PC-3 (cell line): ENCODE measurements at regions not wholly inside any gene's neighbourhood (a gene's known extent, or its start where the extent isn't known, plus 50 kb on each side); places are given as distances from the start of the nearest gene placed in this dataset.

Experiments used
- EZH2 ChIP-seq: fragments of 300-600 bp; sonication (generic); IDR thresholded peaks from one replicate; pipeline ENCODE4 v1.6.1; 2017; ENCODE audit warnings: antibody characterized with exemption, mild to moderate bottlenecking, low read length; ENCODE audit not compliant: unreplicated experiment
- TF ChIP-seq, protein P1 (sequence below): fragments of 300-600 bp; sonication (generic); conservative IDR thresholded peaks from 2 replicates; pipeline ENCODE4 v1.5.1; 2017; ENCODE audit warnings: antibody characterized with exemption, low read depth, mild to moderate bottlenecking, low read length

DNA sequence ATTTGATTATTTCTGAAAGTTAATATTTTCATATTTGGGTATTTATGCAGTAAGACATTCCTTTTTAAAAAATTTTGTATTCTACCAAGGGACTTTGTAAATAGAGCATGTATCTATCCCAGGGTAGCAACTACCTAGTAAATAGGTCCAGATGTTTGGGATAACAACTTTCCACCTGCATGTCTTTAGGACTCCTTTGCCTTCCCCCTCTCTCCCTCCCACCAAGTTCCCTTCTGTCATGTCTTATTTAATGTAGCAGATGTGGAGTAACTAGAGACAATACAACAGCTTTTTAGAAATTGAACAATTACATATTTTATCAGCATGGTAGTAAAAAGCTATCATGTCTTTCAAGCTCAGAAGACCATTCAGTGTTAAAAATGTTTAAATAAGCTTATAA, 821.0 kb downstream of the C4orf33 start:
- TF ChIP-seq, protein P1, sequence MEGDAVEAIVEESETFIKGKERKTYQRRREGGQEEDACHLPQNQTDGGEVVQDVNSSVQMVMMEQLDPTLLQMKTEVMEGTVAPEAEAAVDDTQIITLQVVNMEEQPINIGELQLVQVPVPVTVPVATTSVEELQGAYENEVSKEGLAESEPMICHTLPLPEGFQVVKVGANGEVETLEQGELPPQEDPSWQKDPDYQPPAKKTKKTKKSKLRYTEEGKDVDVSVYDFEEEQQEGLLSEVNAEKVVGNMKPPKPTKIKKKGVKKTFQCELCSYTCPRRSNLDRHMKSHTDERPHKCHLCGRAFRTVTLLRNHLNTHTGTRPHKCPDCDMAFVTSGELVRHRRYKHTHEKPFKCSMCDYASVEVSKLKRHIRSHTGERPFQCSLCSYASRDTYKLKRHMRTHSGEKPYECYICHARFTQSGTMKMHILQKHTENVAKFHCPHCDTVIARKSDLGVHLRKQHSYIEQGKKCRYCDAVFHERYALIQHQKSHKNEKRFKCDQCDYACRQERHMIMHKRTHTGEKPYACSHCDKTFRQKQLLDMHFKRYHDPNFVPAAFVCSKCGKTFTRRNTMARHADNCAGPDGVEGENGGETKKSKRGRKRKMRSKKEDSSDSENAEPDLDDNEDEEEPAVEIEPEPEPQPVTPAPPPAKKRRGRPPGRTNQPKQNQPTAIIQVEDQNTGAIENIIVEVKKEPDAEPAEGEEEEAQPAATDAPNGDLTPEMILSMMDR = no peak
- no peak for TF ChIP-seq EZH2
